Aorta (tissue), 5 donors: ENCODE measurements at regions not wholly inside any gene's neighbourhood (a gene's known extent, or its start where the extent isn't known, plus 50 kb on each side); places are given as distances from the start of the nearest gene placed in this dataset.

ENCODE experiments used
- ATAC-seq: fragments of 200-7000 bp; cut with Tn5 transposase; one replicate; pipeline ENCODE4 v1.9.1; 2022; ENCODE audit warnings: moderate library complexity; ENCODE audit not compliant: low FRiP score
- DNase-seq, 2 donors: peaks; one replicate each; pipeline ENCODE4 v3.0.0-alpha.2; 2020
- H3K27ac ChIP-seq, 2 donors: one replicate each; pipeline ENCODE4 v1.5.1; 2013; ENCODE audit warnings: low read length in 2 of 2, mild to moderate bottlenecking in 2 of 2, moderate library complexity in 2 of 2, control low read depth in 1 of 2, inconsistent platforms in 1 of 2, low read depth in 1 of 2
- H3K27me3 ChIP-seq, 2 donors: one replicate each; pipeline ENCODE4 v1.6.1; 2013; ENCODE audit warnings: control low read depth in 1 of 2, low read length in 1 of 2, mild to moderate bottlenecking in 1 of 2, moderate library complexity in 1 of 2; ENCODE audit not compliant: insufficient read depth in 2 of 2, control insufficient read depth in 1 of 2
- H3K36me3 ChIP-seq, 2 donors: one replicate each; pipeline ENCODE4 v1.6.1; 2013; ENCODE audit warnings: control low read depth in 1 of 2, low read length in 1 of 2, mild to moderate bottlenecking in 1 of 2; ENCODE audit not compliant: insufficient read depth in 2 of 2, control insufficient read depth in 1 of 2
- H3K4me1 ChIP-seq, 2 donors: one replicate each; pipeline ENCODE4 v1.6.1; 2013; ENCODE audit warnings: low read length in 2 of 2, control low read depth in 1 of 2, mild to moderate bottlenecking in 1 of 2, moderate library complexity in 1 of 2; ENCODE audit not compliant: insufficient read depth in 2 of 2, control insufficient read depth in 1 of 2
- H3K4me3 ChIP-seq, 2 donors: one replicate each; pipeline ENCODE4 v1.5.1; 2013; ENCODE audit warnings: low read length in 2 of 2, control low read depth in 1 of 2, mild to moderate bottlenecking in 1 of 2
- H3K9me3 ChIP-seq: one replicate; pipeline ENCODE4 v1.6.1; 2013; ENCODE audit warnings: mild to moderate bottlenecking, low read length; ENCODE audit not compliant: control insufficient read depth
- WGBS, 2 donors: extraction: QIAGEN DNeasy Blood & Tissue Kit; methylation state at CpG; one replicate each; pipeline ENCODE4 v1.1.7; 2013; 5-methylcytosine and 5-hydroxymethylcytosine counted together
- intact Hi-C, 2 donors: fragments of 100-400 bp; cut with DNase I; formaldehyde crosslinking; loops; one replicate each; pipeline versions ENCODE4 v1.14.2 to v1.15.0; 2022
- donor health status: healthy with polysubstance abuse.
- donor health status: Bipolar disorder and iron deficiency.
- donor health status: DM: no; HTN: no; CAD: no.
- donor health status: DM: no; HTN: no; CAD: no.
- donor health status: DM: yes; HTN: yes; CAD: no.

DNA sequence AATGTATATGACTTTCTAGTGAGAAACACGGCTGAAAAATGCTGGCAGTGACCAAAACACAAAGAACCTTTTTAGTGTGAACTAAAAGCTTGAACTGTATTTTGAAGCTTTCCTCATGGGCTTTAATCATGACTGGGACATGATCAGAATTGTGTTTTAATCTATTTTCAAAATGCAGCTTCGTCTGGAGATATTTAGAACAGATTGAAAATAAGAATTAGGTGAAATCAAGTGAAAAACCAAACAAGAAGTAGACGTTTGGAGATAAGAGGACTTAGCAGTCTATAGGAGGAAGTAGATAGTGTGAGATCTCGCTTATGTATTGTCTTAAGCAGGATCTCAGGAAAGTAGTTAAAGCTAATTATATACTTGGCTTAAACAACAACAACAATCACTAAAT lies 865.4 kb upstream of the MBL2 start:
- H3K4me3 ChIP-seq = no peak overlapping the region
- no peaks in the 10 kb centered on the region for H3K9me3 ChIP-seq
- H3K36me3 ChIP-seq = no peaks in the 10 kb centered on the region
- H3K27me3 ChIP-seq = no peaks in the 10 kb centered on the region
- intact Hi-C loops = no loop called here
- ATAC-seq = no peak
- no peak overlapping the region for H3K27ac ChIP-seq
- H3K4me1 ChIP-seq = no peaks in the 10 kb centered on the region
- WGBS, 2 donors = 38% methylated on average over 4 of the region's 4 CpGs
- DNase-seq = no peak

DNA sequence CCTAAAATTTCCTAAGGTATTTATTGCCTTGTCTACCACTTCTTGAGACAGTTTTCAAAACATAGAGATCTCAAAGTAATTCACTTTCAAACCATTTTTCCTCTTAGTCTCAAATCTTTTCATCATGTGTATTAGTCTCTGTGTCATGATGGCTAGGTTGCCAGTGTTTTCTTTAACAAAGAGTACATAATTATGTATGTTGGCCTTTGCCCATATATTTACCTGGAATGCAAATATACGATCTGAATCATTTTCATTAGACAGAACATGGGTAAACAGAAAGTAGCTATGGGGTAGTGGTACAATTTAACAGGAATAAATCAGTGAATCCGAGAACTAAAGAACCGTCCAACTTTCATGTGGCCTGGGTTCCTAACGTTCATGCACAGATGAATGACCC lies 852.1 kb upstream of the MBL2 start:
- ATAC-seq (no peak), DNase-seq (no peak)
- H3K4me1 ChIP-seq = no peaks in the 10 kb centered on the region
- intact Hi-C loops = no loop called here
- peaks cover 2% of the 10 kb centered on the region for H3K9me3 ChIP-seq
- WGBS, 2 donors = 51 to 52% methylated on average over 4 of the region's 4 CpGs
- no peaks in the 10 kb centered on the region for H3K36me3 ChIP-seq
- no peak overlapping the region for H3K4me3 ChIP-seq
- H3K27me3 ChIP-seq = no peaks in the 10 kb centered on the region
- H3K27ac ChIP-seq = no peak overlapping the region

DNA sequence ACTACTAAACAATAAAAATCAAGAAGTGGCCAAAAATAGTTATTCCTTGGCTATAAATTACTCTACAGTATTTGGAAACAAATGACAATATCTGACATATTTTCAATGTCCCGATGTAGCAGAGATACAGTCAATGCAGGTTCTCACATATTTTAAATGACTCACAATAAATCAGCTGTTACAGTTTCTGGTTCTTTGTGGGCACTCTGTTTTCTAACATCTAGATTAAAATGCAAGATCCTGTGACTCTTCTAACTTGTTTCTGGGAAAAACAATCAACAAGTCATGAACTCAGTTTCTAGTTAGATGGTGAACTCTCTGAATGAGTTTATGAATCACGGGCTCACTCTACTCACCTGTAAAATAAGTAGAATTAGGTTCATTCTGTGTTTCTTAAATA lies 849.6 kb upstream of the MBL2 start:
- DNase-seq (no peak), ATAC-seq (no peak)
- no peaks in the 10 kb centered on the region for H3K27me3 ChIP-seq
- H3K36me3 ChIP-seq = no peaks in the 10 kb centered on the region
- 41% methylated on average over 2 of the region's 2 CpGs for WGBS, 2 donors
- H3K4me1 ChIP-seq = no peaks in the 10 kb centered on the region
- no peak overlapping the region for H3K27ac ChIP-seq
- peaks cover 2% of the 10 kb centered on the region for H3K9me3 ChIP-seq
- intact Hi-C loops = no loop called here
- no peak overlapping the region for H3K4me3 ChIP-seq

DNA sequence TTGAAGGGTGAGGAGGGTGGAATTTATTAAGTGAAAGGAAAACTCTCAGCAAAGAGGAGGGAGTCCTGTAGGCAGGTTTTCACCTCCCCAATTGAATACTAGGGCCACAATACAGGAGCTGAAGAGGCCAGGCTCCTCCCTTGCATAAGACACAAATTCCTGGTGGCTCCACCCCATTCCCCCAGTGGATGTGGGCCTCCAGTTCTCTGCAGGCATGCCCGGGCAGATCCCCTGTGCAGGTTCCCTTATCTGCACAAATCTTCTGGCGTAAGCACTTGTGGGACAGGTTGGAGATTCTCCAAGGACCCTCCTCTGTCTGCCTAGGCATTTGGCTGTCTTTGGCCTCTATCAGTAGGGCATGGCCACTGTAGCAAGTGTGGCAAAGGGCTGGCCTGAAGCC lies 847.1 kb upstream of the MBL2 start:
- ATAC-seq (no peak), DNase-seq (no peak)
- no peak overlapping the region for H3K27ac ChIP-seq
- H3K4me1 ChIP-seq = no peaks in the 10 kb centered on the region
- H3K9me3 ChIP-seq = peaks cover 2% of the 10 kb centered on the region
- WGBS, 2 donors = 74 to 76% methylated on average over 2 of the region's 2 CpGs
- H3K27me3 ChIP-seq = no peaks in the 10 kb centered on the region
- intact Hi-C loops = no loop called here
- H3K36me3 ChIP-seq = no peaks in the 10 kb centered on the region
- H3K4me3 ChIP-seq = no peak overlapping the region

DNA sequence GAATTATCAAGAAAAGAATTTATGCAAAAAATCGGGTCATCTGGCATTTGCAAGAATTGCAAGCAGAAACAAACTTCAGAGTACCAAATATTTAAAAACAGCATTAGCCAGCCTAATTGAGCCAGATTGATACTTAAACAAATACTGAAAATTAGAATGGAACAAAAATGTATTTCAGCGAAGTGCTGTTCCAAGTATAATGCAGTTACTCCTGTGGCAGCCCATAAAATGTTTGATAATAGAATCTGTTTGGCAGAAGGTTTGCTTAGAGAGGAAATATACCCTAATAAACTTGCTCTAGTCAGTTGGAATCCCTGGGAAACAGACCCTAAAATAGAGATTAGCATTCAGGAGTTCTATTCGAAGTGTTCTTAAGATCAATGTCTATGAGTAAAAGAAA lies 835.1 kb upstream of the MBL2 start:
- Histone ChIP-seq H3K4me1 (no peaks in the 10 kb centered on the region), H3K27ac (no peak overlapping the region), H3K4me3 (no peak overlapping the region), H3K9me3 (no peaks in the 10 kb centered on the region), H3K36me3 (no peaks in the 10 kb centered on the region), H3K27me3 (no peaks in the 10 kb centered on the region)
- ATAC-seq (no peak), DNase-seq (no peak)
- WGBS, 2 donors = 38 to 44% methylated on average over 3 of the region's 3 CpGs
- intact Hi-C loops = no loop called here

DNA sequence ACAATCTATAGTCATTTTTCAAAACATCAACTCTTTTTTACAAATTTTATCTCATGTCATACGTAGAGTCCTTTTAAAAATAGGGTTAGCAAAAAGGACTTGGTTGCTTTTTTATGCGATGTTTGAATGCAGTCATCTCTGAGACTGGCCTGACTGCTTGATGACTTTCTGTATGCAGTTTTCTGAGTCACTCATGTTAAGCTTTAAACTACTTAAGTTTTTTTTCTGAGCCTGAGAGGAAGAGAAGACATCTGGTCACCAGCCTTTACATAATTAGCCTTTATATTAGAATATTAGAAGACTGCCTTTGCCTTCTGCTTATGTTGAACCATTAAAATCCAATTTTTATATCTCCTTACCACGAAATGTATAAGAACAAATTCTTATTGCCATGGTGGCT lies 834.4 kb upstream of the MBL2 start:
- WGBS, 2 donors = 54 to 59% methylated on average over 3 of the region's 3 CpGs
- Histone ChIP-seq H3K27ac (no peak overlapping the region), H3K9me3 (no peaks in the 10 kb centered on the region), H3K4me3 (no peak overlapping the region), H3K36me3 (no peaks in the 10 kb centered on the region), H3K27me3 (no peaks in the 10 kb centered on the region), H3K4me1 (no peaks in the 10 kb centered on the region)
- no peak for ATAC-seq
- intact Hi-C loops = no loop called here
- DNase-seq = no peak

DNA sequence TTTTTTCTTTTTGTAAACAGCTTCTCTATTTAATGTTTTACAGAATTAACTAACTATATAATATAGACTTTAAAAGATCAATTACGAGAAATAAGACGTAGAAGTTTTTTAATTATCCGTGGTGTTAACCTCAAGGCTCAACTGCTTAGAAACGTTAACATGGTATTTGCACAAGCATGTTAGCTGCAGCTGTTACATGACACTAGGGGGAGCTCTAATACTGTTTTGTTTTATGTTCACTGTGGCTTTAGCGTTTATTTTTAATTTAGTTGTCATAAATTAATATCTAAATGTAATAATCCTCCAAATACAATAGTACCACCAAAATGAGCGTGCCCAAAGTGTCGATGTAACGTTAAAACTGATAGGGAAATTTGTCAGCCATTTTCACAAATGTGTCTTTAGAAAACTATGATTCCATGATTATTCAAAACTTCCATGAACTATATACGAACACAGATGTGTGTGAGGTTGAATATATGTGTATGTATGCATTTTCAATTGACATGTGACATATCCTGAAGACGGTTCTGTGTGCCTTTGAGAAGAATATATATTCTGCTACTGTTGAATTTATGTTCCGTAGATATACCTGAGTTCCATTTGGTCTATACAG lies 828.8 kb upstream of the MBL2 start:
- Histone ChIP-seq H3K9me3 (no peaks in the 10 kb centered on the region), H3K4me1 (no peaks in the 10 kb centered on the region), H3K27me3 (no peaks in the 10 kb centered on the region), H3K4me3 (no peak overlapping the region), H3K27ac (no peak overlapping the region), H3K36me3 (no peaks in the 10 kb centered on the region)
- intact Hi-C loops = no loop called here
- DNase-seq (no peak), ATAC-seq (no peak)
- 12% methylated on average over 11 of the region's 11 CpGs for WGBS, 2 donors

DNA sequence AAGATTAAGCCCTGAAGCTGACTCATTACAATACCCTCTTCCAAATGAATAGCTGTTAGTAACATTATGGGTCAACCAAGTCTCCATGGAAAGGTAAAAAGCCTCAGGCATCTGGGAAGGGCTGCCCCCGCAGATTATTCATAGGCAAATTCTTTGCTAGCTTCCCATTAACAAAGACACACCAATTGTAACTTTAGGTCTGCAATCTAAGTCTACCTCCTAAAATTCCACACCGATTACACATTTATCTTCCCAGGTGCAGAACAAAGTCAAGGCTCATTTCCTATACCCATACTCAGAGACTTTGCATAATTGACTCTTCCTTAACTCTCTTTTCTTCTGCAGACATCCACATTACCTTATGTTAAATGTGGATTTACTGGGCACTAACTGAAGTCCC lies 826.3 kb upstream of the MBL2 start:
- no peaks in the 10 kb centered on the region for H3K9me3 ChIP-seq
- no peaks in the 10 kb centered on the region for H3K4me1 ChIP-seq
- no peak overlapping the region for H3K4me3 ChIP-seq
- 50 to 65% methylated on average over 2 of the region's 2 CpGs for WGBS, 2 donors
- intact Hi-C loops = no loop called here
- DNase-seq = no peak
- H3K36me3 ChIP-seq = no peaks in the 10 kb centered on the region
- H3K27me3 ChIP-seq = no peaks in the 10 kb centered on the region
- ATAC-seq = no peak
- no peak overlapping the region for H3K27ac ChIP-seq

DNA sequence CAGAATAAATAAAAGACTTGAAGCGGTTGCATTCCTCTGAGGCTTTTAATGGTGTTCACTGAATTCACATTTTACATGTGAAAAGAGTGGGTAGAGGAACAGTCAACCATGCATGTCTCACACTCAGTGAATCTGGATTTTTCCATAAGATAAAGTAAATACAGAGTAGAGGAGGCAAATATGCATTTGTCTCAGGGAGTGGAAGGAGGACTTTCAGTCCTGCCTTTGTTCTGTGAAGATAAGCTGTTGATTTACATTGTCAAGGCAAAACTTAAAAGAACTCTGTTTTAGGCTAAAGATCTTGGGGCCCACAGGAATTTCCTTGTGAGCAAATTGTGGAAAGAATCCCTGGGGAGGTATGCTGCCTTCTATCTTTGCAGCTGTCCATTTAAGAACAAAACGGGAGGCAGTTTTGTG lies 825.3 kb upstream of the MBL2 start:
- 10 to 26% methylated on average over 2 of the region's 2 CpGs for WGBS, 2 donors
- no peaks in the 10 kb centered on the region for H3K9me3 ChIP-seq

More for the DNA sequence above, 825.3 kb upstream of the MBL2 start:
- H3K27ac ChIP-seq = no peak overlapping the region
- no peaks in the 10 kb centered on the region for H3K36me3 ChIP-seq
- DNase-seq (no peak), ATAC-seq (no peak)
- H3K27me3 ChIP-seq = no peaks in the 10 kb centered on the region
- H3K4me1 ChIP-seq = no peaks in the 10 kb centered on the region
- intact Hi-C loops = no loop called here
- no peak overlapping the region for H3K4me3 ChIP-seq
